ENCODE measurements at regions not wholly inside any gene's neighbourhood (a gene's known extent, or its start where the extent isn't known, plus 50 kb on each side); places are given as distances from the start of the nearest gene placed in this dataset.

- no peak for ATAC-seq
- TF ChIP-seq TOX (CRISPR knock-in tag; IDR thresholded peaks at IDR 0.05; ENCODE audit: borderline replicate concordance) (no peak), CSDC2 (CRISPR knock-in tag; IDR thresholded peaks at IDR 0.05) (no peak), ZFP30 (CRISPR knock-in tag; IDR thresholded peaks at IDR 0.05) (no peak), ZC3H10 (CRISPR knock-in tag; IDR thresholded peaks at IDR 0.05) (no peak), ESRRG (CRISPR knock-in tag; IDR thresholded peaks at IDR 0.05) (no peak), RARB (CRISPR knock-in tag; IDR thresholded peaks at IDR 0.05) (no peak), TCF4 (CRISPR knock-in tag; IDR thresholded peaks at IDR 0.05; ENCODE audit: borderline replicate concordance) (no peak), OSR1 (CRISPR knock-in tag; IDR thresholded peaks at IDR 0.05) (no peak), TSHZ2 (CRISPR knock-in tag; IDR thresholded peaks at IDR 0.05) (no peak), ZNF565 (CRISPR knock-in tag; conservative IDR thresholded peaks at IDR 0.05; ENCODE audit: low read depth) (no peak), ZNF70 (CRISPR knock-in tag; IDR thresholded peaks at IDR 0.05) (no peak), SNAI2 (CRISPR knock-in tag; IDR thresholded peaks at IDR 0.05) (no peak)
Observed at GRCh38 chr4:32987111-32987510, 2266.9 kb downstream of the PCDH7 start.

GRCh38 chr4:32988165-32988811 is 2268.1 kb downstream of the PCDH7 start:
- ATAC-seq = no peak

DNA sequence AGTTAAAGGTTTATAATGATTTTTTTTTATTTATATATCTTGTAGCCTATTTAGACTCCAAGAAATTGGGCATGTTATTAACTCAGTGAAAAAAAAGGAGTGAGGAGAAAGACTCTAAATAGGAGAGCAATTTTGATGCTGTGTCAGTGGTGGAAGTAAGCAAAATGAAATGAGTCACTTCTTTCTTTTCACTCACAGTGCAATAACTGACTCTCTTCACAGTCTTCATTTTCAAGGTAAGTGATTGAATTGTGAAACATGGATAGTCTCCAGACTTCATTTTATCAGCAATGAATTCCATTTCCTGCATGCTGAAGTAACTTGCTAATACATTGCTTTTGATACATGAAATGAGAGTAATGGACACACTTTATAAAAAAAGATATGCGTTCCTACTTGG is 2271.5 kb downstream of the PCDH7 start:
- TF ChIP-seq ZNF70 (CRISPR knock-in tag; IDR thresholded peaks at IDR 0.05) (no peak), PPARA (CRISPR knock-in tag; IDR thresholded peaks at IDR 0.05; ENCODE audit: borderline replicate concordance) (no peak), ZC3H10 (CRISPR knock-in tag; IDR thresholded peaks at IDR 0.05) (no peak), OSR1 (CRISPR knock-in tag; IDR thresholded peaks at IDR 0.05) (no peak), ARNTL (CRISPR knock-in tag; IDR thresholded peaks at IDR 0.05; ENCODE audit: borderline replicate concordance, low read depth) (no peak), TCF4 (CRISPR knock-in tag; IDR thresholded peaks at IDR 0.05; ENCODE audit: borderline replicate concordance) (no peak)
- no peak for ATAC-seq

More at GRCh38 chr4:32988165-32988811, 2268.1 kb downstream of the PCDH7 start:
- TF ChIP-seq OSR1 (CRISPR knock-in tag; IDR thresholded peaks at IDR 0.05) (no peak), CSDC2 (CRISPR knock-in tag; IDR thresholded peaks at IDR 0.05) (no peak), PPARA (CRISPR knock-in tag; IDR thresholded peaks at IDR 0.05; ENCODE audit: borderline replicate concordance) (no peak), TSHZ2 (CRISPR knock-in tag; IDR thresholded peaks at IDR 0.05) (no peak), ARNTL (CRISPR knock-in tag; IDR thresholded peaks at IDR 0.05; ENCODE audit: borderline replicate concordance, low read depth) (no peak), ZNF8 (CRISPR knock-in tag; IDR thresholded peaks at IDR 0.05) (no peak), TOX (CRISPR knock-in tag; IDR thresholded peaks at IDR 0.05; ENCODE audit: borderline replicate concordance) (no peak), SNAI2 (CRISPR knock-in tag; IDR thresholded peaks at IDR 0.05) (no peak), ZNF565 (CRISPR knock-in tag; conservative IDR thresholded peaks at IDR 0.05; ENCODE audit: low read depth) (no peak), RARB (CRISPR knock-in tag; IDR thresholded peaks at IDR 0.05) (no peak), ZC3H10 (CRISPR knock-in tag; IDR thresholded peaks at IDR 0.05) (no peak), ISL1 (CRISPR knock-in tag; IDR thresholded peaks at IDR 0.05) (no peak), ZFP30 (CRISPR knock-in tag; IDR thresholded peaks at IDR 0.05) (no peak), ESRRG (CRISPR knock-in tag; IDR thresholded peaks at IDR 0.05) (no peak), CSRNP3 (CRISPR knock-in tag; IDR thresholded peaks at IDR 0.05) (no peak)

DNA sequence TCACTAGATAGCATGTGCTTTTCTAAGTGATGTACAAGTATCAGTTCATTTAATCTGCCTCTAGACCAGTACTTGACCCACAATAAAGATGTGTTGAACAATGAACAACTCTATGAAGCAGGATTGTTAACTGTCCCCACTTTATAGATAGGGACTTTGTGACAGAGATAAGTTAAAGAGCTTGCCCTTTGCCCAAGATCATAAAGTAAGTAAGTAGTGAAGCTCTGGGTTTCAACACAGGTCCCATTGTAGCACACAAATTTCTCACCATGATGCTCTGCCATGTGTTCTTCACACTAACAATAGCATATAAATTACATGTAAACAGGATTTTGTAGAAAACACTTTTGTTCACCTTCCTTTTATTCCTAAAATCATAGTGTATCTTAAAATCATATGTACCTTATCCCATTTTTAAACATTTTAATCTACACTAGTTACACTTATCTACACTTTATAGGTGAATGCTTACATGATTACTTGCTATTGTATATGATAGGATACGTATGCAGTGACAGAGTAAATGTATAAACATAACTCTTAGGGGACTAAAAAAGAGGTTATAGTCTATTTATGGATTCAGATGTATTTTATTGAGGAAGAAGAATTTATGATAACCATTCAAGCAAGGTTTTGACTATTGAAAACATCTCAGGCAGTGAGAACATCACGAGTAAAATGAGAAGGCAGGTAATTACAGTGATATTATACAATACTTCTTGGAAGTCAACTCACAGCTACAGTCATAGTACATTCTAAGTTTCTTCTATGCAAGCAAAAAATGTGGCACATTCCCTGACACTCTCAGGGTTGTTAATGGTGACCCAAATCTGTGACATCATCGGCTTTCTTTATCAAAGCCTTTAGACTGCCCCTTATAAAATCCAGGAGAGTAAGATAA is 2275.1 kb downstream of the PCDH7 start:
- TF ChIP-seq GLIS3 (CRISPR knock-in tag; IDR thresholded peaks at IDR 0.05) (no peak), ZNF70 (CRISPR knock-in tag; IDR thresholded peaks at IDR 0.05) (no peak), ISL1 (CRISPR knock-in tag; IDR thresholded peaks at IDR 0.05) (no peak), ZC3H10 (CRISPR knock-in tag; IDR thresholded peaks at IDR 0.05) (no peak), TOX (CRISPR knock-in tag; IDR thresholded peaks at IDR 0.05; ENCODE audit: borderline replicate concordance) (no peak), RARB (CRISPR knock-in tag; IDR thresholded peaks at IDR 0.05) (no peak), OSR1 (CRISPR knock-in tag; IDR thresholded peaks at IDR 0.05) (no peak), ZNF8 (CRISPR knock-in tag; IDR thresholded peaks at IDR 0.05) (no peak), TSHZ2 (CRISPR knock-in tag; IDR thresholded peaks at IDR 0.05) (no peak), ZFP3 (CRISPR knock-in tag; IDR thresholded peaks at IDR 0.05) (no peak), SNAI2 (CRISPR knock-in tag; IDR thresholded peaks at IDR 0.05) (no peak), CSRNP3 (CRISPR knock-in tag; IDR thresholded peaks at IDR 0.05) (no peak)
- ATAC-seq = no peak

Measured in SK-N-SH treated with all-trans-retinoic acid at 6 μM for 48 hours (cell line).